Embryonic facial prominence (tissue), 1 donor: ENCODE measurements at regions not wholly inside any gene's neighbourhood (a gene's known extent, or its start where the extent isn't known, plus 50 kb on each side); places are given as distances from the start of the nearest gene placed in this dataset.
"Not testable (repeated sequence)": the region's sequence is repeated elsewhere in the genome, so short reads cannot be mapped to it uniquely, and the experiment has no call there.

Source experiments
- DNase-seq: peaks from one replicate; pipeline ENCODE4 v3.0.0-alpha.2; 2016; ENCODE audit errors: extremely low spot score

- no peak for DNase-seq
These were observed 133.0 kb upstream of the NECTIN3 start for GRCh38 chr3:110938629-110939028.

GRCh38 chr3:110940055-110940454, 131.6 kb upstream of the NECTIN3 start:
- no peak for DNase-seq

DNA sequence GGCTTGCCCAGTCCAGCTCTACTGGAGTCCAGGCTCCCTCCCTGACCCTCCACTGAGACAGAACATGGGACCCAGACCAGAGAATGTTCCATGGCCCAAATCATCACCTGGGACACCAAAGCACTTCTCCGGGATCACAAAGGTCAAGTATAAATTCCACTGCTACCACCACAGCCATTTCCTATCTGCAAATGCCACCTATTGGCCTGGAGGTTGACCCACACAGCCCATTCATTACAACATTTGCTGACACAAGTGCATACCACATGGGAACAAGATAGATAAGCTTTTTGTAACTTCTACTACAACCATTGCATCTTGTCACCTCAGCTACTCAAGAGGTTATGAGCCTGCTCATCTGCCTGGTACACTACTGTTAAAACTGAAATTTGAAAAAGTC, 126.8 kb upstream of the NECTIN3 start:
- no peak for DNase-seq

DNA sequence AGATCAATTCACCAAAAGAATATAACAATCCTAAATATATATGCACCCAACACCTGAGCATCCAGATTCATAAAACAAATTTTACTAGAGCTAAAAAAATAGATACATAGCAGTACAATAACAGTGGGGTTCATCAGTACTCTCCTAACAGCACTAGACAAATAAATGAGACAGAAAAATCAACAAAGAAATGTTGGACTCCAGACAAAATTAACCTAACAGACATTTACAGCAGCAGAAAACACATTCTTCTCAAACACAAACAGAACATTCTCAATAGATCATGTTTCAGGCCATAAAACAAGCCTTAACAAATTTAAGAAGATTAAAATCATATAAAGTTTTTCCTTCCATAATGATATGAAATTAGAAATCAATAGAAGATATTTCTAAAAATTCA, 124.8 kb upstream of the NECTIN3 start:
- no peak for DNase-seq

DNA sequence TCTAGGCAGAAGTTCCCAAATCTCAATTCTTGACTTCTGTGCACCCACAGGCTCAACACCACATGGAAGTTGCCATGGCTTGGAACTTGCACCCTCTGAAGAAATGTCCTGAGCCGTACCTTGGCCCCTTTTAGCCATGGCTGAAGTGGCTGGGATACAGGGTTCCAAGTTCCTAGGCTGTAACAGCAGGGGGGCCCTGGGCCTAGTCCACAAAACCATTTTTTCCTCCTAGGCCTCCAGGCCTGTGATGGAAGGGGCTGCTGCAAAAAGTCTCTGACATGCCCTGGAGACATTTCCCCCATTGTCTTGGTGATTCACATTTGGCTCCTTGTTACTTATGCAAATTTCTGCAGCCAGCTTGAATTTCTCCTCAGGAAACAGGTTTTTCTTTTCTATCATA, 122.4 kb upstream of the NECTIN3 start:
- DNase-seq: not testable (repeated sequence)

DNA sequence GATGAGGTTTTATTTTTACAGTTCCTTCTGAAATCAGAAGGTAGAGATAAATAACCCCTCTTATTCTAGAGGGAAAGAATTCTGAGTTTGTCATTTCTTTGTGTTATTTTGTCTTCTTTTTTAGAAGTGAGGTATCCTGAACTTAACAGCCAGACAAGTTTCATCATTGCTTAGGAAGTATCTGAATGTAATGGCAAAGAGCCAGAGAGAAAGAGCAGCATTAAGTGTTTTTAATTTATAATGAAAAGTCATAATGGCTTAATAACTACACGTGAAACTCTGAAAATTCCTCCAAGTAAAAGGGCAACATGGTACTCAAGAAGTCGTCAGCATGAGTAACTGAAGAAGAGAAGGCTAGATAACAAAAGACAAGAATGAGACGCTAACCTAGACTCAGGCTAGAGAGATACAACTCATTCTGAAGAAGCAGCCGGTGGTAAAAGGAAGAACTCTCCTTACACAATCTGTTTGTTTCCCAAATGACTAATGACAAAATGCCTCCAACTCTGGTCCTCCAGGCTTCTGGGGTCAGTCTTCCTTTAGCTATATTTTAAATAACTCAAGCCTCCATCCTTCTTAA, 116.2 kb upstream of the NECTIN3 start:
- DNase-seq: no peak

DNA sequence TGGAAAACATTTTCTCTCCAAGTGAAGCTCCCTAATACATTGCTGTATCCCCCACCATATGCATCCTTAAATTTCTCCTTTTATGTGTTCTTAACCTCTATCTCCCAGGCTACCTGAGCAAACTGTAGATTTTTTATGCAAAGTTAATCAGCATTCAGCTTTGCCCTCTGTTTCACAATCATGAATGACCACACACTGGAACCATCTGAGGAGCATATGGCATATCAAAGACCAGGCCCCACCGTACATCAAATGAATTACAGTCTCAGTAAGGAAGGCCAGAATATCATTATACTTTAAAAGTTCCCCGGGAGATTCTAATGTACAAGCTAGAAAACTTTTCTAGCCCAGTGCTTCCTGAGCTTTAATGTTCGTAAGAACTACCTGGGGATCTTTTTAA, 115.5 kb upstream of the NECTIN3 start:
- DNase-seq: no peak

DNA sequence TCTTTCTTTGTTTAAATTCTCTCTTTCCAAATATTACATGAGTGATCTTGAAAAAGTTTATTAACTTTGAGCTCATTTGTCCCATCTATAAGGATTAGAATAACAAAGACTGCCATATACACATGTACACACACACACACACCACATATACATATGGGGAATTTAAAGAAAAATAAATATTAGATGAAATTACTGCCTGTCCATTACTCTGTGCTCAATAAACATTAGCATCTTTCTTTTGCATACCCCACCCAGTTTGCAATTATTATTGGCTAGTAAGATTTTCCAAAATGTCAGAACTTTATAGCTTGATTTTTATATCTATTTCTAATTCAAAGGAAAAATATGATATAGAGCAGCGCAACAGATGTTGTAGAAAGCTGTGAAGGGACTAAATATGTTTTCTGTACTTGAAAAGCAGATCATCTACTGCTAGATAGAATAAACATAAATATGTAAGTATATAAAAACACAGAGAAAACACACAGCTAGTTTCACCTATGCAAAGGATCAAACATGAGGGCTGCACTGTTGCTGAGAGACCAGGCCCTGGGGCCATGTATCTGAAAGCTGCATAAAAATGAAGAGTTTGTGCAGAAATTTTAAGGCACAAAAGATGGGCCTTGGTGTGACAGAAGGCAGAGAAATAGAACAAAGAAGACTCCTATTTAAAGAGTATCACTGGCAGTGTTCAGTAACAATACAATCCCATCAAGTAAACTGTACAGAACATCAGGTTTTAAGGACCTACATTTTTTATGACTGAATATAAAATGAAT, 114.2 kb upstream of the NECTIN3 start:
- DNase-seq: no peak

GRCh38 chr3:110958313-110959147, 113.1 kb upstream of the NECTIN3 start:
- DNase-seq: no peak

DNA sequence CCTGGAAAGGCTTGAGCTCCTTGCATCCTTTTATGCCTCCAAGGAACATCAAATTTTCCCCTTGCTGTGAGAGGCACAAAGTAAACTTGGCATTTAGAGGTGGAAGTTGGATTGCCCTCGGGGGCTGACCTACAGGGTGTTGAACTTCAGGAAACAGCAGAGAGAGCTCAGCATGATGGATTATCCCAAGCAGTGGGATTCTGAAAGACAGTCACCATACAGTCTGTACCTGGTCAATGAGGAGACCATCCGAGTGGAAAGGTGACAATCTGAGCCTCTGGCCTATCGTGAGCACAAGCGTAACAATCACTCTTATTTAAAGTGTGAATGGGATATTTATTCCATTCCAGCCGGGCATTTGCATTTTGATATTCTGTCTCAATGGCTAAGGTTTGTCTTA, 105.6 kb upstream of the NECTIN3 start:
- no peak for DNase-seq

DNA sequence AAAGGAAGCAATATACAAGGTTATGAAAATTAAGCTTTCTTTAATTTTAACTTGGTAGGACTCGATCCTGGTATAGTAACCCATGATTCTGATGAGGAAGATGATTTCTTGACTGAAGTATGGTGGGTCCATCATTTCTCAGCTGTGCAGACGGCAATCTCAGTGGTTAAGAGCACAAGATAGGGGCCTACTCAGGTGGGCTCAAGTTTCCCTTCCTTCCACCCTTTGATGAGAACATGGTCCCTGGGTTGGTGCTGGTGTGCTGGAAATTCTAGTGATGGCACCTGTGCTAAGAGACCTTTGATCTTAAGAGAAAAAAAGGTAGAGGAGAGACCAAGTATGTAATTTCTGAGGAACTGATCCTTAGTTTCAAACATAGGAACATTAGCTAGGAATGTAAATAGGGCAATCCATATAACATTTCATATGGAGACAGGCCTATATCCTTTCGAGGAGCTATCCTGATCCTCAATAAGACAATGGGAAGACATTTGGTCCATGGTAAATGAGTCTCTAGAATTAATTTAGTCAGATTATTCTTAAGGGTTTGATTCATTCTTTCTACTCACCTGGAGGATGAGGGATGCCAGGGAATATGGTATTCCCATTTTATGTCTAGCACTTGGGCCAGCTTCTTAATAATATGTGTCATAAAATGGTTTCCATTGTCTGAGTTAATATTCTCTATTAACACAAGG, 104.5 kb upstream of the NECTIN3 start:
- no peak for DNase-seq

- no peak for DNase-seq
These were observed 103.5 kb upstream of the NECTIN3 start for GRCh38 chr3:110968076-110968475.

GRCh38 chr3:110969229-110970211, 102.1 kb upstream of the NECTIN3 start:
- no peak for DNase-seq

GRCh38 chr3:110971010-110971601, 100.5 kb upstream of the NECTIN3 start:
- DNase-seq: no peak

- no peak for DNase-seq
These were observed 98.2 kb upstream of the NECTIN3 start for GRCh38 chr3:110973263-110973895.

DNA sequence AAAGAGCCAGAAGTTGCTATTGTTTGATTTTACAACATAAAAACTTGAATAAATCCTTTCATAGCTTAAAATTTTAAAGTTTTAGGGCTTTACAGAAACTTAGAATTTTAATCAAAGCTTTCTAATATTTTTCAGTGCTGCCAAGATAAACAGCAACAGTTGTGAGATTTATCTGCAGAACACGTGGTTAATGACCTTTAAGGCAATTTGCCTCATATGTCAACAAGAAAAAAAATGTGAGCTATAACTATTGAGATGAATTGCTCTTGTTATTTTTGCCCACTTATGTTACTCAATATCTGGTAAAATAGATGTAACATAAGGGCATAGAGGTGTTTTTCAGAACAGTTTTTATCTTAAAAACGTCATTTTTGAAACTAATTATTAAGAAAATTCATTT, 96.7 kb upstream of the NECTIN3 start:
- DNase-seq: no peak

DNA sequence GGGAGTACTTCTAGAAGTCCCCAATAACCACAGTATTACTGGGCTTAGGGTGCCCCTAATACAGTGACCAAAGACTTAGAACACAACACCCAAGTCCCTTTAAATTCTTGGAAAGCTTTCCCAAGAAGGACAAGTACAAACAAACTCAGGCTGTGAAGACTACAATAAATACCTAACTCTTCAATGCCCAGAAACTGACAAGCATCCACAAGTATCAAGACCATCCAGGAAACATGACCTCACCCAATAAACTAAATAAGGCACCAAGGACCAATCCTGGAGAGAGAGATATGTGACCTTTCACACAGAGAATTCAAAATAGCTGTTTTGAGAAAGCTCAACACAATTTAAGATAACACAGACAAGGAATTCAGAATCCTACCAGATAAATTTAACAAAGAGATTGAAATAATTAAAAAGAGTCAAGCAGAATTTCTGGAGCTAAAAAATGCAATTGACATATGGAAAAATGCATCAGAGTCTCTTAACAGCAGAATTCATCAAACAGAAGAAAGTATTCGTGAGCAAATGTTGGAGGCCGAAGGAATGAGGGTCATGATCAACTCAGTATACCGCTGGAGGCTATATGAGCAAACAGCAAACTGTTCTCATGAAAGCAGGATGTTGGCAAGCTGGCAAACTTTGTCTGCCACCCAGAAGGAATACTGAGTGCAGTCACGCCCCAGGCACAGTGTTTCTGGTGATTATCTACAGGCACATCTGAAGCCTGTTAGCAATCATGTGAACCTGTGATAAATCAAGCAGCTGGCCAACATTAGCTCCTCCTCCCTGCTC, 87.0 kb upstream of the NECTIN3 start:
- no peak for DNase-seq

DNA sequence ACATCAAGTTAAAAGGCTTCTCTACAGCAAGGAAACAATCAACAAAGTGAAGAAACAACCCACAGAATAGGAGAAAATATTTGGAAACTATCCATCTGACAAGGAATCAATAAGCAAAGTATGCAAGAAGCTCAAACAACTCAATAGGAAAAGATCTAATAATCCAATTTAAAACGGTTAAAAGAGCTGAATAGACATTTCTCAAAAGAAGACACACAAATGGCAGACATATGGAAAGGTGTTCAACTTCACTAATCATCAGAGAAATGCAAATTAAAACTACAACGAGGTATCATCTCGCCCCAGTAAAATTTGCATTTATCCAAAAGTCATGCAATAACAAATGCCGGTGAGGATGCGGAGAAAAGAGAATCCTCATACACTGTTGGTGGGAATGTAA, 82.2 kb upstream of the NECTIN3 start:
- no peak for DNase-seq
